ENCODE measurements at regions not wholly inside any gene's neighbourhood (a gene's known extent, or its start where the extent isn't known, plus 50 kb on each side); places are given as distances from the start of the nearest gene placed in this dataset.

GRCh38 chr9:31347082-31347617 is 1037.3 kb upstream of the ACO1 start (continued):
- TF ChIP-seq, protein P1, sequence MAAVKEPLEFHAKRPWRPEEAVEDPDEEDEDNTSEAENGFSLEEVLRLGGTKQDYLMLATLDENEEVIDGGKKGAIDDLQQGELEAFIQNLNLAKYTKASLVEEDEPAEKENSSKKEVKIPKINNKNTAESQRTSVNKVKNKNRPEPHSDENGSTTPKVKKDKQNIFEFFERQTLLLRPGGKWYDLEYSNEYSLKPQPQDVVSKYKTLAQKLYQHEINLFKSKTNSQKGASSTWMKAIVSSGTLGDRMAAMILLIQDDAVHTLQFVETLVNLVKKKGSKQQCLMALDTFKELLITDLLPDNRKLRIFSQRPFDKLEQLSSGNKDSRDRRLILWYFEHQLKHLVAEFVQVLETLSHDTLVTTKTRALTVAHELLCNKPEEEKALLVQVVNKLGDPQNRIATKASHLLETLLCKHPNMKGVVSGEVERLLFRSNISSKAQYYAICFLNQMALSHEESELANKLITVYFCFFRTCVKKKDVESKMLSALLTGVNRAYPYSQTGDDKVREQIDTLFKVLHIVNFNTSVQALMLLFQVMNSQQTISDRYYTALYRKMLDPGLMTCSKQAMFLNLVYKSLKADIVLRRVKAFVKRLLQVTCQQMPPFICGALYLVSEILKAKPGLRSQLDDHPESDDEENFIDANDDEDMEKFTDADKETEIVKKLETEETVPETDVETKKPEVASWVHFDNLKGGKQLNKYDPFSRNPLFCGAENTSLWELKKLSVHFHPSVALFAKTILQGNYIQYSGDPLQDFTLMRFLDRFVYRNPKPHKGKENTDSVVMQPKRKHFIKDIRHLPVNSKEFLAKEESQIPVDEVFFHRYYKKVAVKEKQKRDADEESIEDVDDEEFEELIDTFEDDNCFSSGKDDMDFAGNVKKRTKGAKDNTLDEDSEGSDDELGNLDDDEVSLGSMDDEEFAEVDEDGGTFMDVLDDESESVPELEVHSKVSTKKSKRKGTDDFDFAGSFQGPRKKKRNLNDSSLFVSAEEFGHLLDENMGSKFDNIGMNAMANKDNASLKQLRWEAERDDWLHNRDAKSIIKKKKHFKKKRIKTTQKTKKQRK (IDR thresholded peaks at IDR 0.05; ENCODE audit: low read depth, low read length) = no peak
- TF ChIP-seq NFXL1 (IDR thresholded peaks at IDR 0.05; ENCODE audit: borderline replicate concordance) (no peak), TCF7 (IDR thresholded peaks at IDR 0.05; ENCODE audit: borderline replicate concordance) (no peak), CUX1 (IDR thresholded peaks at IDR 0.05; ENCODE audit: insufficient replicate concordance, low read depth, low read length) (no peak), ZNF24 (IDR thresholded peaks at IDR 0.05) (peak; percentile 16; the same call in 1 of the 2 replicates), STAT1 (conservative IDR thresholded peaks at IDR 0.05) (no peak), STAT3 (IDR thresholded peaks at IDR 0.05; ENCODE audit: low read depth, low read length) (no peak), PAX8 (IDR thresholded peaks at IDR 0.05) (no peak), IKZF2 (IDR thresholded peaks at IDR 0.05) (peak in 1 of 2 experiments; percentile 29; a peak in 1 of 4 replicates), SMAD1 (IDR thresholded peaks at IDR 0.05; ENCODE audit: low read depth, partially characterized antibody) (no peak), RAD51 (IDR thresholded peaks at IDR 0.05) (no peak), RBBP5 (conservative IDR thresholded peaks at IDR 0.05) (peak; percentile 96), TCF3 (IDR thresholded peaks at IDR 0.05; ENCODE audit: borderline replicate concordance, insufficient read depth, low read depth, low read length) (no peak), SIX5 (IDR thresholded peaks at IDR 0.05; ENCODE audit: low read depth, low read length, severe bottlenecking) (no peak), SP1 (IDR thresholded peaks at IDR 0.05; ENCODE audit: low read depth, low read length) (peak; percentile 38), ZNF384 (IDR thresholded peaks at IDR 0.05; ENCODE audit: borderline replicate concordance, low read depth, low read length) (no peak)
- TF ChIP-seq, protein P2, sequence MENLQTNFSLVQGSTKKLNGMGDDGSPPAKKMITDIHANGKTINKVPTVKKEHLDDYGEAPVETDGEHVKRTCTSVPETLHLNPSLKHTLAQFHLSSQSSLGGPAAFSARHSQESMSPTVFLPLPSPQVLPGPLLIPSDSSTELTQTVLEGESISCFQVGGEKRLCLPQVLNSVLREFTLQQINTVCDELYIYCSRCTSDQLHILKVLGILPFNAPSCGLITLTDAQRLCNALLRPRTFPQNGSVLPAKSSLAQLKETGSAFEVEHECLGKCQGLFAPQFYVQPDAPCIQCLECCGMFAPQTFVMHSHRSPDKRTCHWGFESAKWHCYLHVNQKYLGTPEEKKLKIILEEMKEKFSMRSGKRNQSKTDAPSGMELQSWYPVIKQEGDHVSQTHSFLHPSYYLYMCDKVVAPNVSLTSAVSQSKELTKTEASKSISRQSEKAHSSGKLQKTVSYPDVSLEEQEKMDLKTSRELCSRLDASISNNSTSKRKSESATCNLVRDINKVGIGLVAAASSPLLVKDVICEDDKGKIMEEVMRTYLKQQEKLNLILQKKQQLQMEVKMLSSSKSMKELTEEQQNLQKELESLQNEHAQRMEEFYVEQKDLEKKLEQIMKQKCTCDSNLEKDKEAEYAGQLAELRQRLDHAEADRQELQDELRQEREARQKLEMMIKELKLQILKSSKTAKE (IDR thresholded peaks at IDR 0.05; ENCODE audit: low read depth, poor library complexity, severe bottlenecking) = no peak
- TF ChIP-seq, protein P3, sequence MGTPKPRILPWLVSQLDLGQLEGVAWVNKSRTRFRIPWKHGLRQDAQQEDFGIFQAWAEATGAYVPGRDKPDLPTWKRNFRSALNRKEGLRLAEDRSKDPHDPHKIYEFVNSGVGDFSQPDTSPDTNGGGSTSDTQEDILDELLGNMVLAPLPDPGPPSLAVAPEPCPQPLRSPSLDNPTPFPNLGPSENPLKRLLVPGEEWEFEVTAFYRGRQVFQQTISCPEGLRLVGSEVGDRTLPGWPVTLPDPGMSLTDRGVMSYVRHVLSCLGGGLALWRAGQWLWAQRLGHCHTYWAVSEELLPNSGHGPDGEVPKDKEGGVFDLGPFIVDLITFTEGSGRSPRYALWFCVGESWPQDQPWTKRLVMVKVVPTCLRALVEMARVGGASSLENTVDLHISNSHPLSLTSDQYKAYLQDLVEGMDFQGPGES (IDR thresholded peaks at IDR 0.05) = no peak
- TF ChIP-seq, protein P4, sequence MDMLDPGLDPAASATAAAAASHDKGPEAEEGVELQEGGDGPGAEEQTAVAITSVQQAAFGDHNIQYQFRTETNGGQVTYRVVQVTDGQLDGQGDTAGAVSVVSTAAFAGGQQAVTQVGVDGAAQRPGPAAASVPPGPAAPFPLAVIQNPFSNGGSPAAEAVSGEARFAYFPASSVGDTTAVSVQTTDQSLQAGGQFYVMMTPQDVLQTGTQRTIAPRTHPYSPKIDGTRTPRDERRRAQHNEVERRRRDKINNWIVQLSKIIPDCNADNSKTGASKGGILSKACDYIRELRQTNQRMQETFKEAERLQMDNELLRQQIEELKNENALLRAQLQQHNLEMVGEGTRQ (IDR thresholded peaks at IDR 0.05; ENCODE audit: borderline replicate concordance, low read depth, low read length) = no peak
